GM12878 (cell line): ENCODE measurements at regions not wholly inside any gene's neighbourhood (a gene's known extent, or its start where the extent isn't known, plus 50 kb on each side); places are given as distances from the start of the nearest gene placed in this dataset.

Source experiments
- CTCF ChIP-seq, 3 experiments: IDR thresholded peaks in 2 of 3; conservative IDR thresholded peaks in 1 of 3; 2 replicates each; pipeline ENCODE4 v1.5.1; 2011; ENCODE audit warnings: low read depth in 3 of 3, low read length in 3 of 3, mild to moderate bottlenecking in 3 of 3, control low read depth in 2 of 3, moderate library complexity in 2 of 3, inconsistent platforms in 1 of 3, mixed read lengths in 1 of 3; ENCODE audit not compliant: control insufficient read depth in 2 of 3, insufficient read depth in 1 of 3; ENCODE audit errors: extremely low read depth in 1 of 3
- CUX1 ChIP-seq: IDR thresholded peaks from 2 replicates; pipeline ENCODE4 v1.6.1; 2012; ENCODE audit warnings: improper control_type of control experiment, low read depth, low read length; ENCODE audit not compliant: insufficient replicate concordance
- FOXM1 ChIP-seq: IDR thresholded peaks from 2 replicates; pipeline ENCODE4 v1.6.1; 2012; ENCODE audit warnings: low read depth, mild to moderate bottlenecking, inconsistent platforms, low read length, moderate library complexity
- MAX ChIP-seq: IDR thresholded peaks from 2 replicates; pipeline ENCODE4 v1.6.1; 2012; ENCODE audit warnings: low read depth, low read length, improper control_type of control experiment
- NFYB ChIP-seq: IDR thresholded peaks from 2 replicates; pipeline ENCODE4 v1.6.1; 2011; ENCODE audit warnings: low read depth, mild to moderate bottlenecking, low read length, improper control_type of control experiment, moderate library complexity; ENCODE audit not compliant: insufficient read depth
- NR2C1 ChIP-seq: fragments of 450-650 bp; IDR thresholded peaks from 2 replicates; pipeline ENCODE4 v1.6.1; 2017; ENCODE audit warnings: antibody characterized with exemption, mild to moderate bottlenecking, moderate library complexity
- POLR2A ChIP-seq: IDR thresholded peaks from 2 replicates; pipeline ENCODE4 v1.6.1; 2011; ENCODE audit warnings: low read depth, mild to moderate bottlenecking, low read length
- RAD21 ChIP-seq: IDR thresholded peaks from 2 replicates; pipeline ENCODE4 v1.6.1; 2011; ENCODE audit warnings: mild to moderate bottlenecking, low read depth, low read length, moderate library complexity; ENCODE audit not compliant: insufficient read depth
- TARDBP ChIP-seq: IDR thresholded peaks from 2 replicates; pipeline ENCODE4 v1.6.1; 2016; ENCODE audit warnings: borderline replicate concordance
- TCF3 ChIP-seq: IDR thresholded peaks from 2 replicates; pipeline ENCODE4 v1.6.1; 2012; ENCODE audit warnings: low read depth, mild to moderate bottlenecking, low read length, borderline replicate concordance; ENCODE audit not compliant: insufficient read depth
- USF2 ChIP-seq: IDR thresholded peaks from 2 replicates; pipeline ENCODE4 v1.6.1; 2011; ENCODE audit warnings: low read depth, low read length, improper control_type of control experiment, borderline replicate concordance
- ZNF207 ChIP-seq: fragments of 450-650 bp; IDR thresholded peaks from 2 replicates; pipeline ENCODE4 v1.6.1; 2014; ENCODE audit warnings: antibody characterized with exemption, mild to moderate bottlenecking, borderline replicate concordance
- ZNF592 ChIP-seq: fragments of 450-650 bp; IDR thresholded peaks from 2 replicates; pipeline ENCODE4 v1.6.1; 2017; ENCODE audit warnings: mild to moderate bottlenecking, moderate library complexity

GRCh38 chr5:5981562-5981961 is 396.8 kb downstream of the MED10 start:
- no peak for TF ChIP-seq CTCF (IDR thresholded peaks at IDR 0.05 in 2 of 3, conservative IDR thresholded peaks at IDR 0.05 in 1 of 3; ENCODE audit: control insufficient read depth in 2 of 3, extremely low read depth in 1 of 3, insufficient read depth in 1 of 3, low read depth in 3 of 3, low read length in 3 of 3)
- TF ChIP-seq RAD21, result no peak
- no peak for TF ChIP-seq NFYB
- TF ChIP-seq NR2C1, result no peak
- no peak for TF ChIP-seq ZNF592
- no peak for TF ChIP-seq CUX1
- no peak for TF ChIP-seq FOXM1
- TF ChIP-seq TARDBP, result no peak
- TF ChIP-seq ZNF207, result no peak
- TF ChIP-seq MAX, result no peak
- TF ChIP-seq TCF3, result no peak
- TF ChIP-seq USF2, result no peak
- no peak for TF ChIP-seq POLR2A
